NT2/D1 (cell line): ENCODE measurements at regions not wholly inside any gene's neighbourhood (a gene's known extent, or its start where the extent isn't known, plus 50 kb on each side); places are given as distances from the start of the nearest gene placed in this dataset.

Experiments
- DNase-seq: peaks from one replicate; pipeline ENCODE4 v3.0.0-alpha.2; 2011; ENCODE audit warnings: low read depth, low spot score
- H3K27me3 ChIP-seq: 2 replicates; pipeline ENCODE4 v1.6.0; 2011; ENCODE audit warnings: mild to moderate bottlenecking; ENCODE audit not compliant: insufficient read length, insufficient read depth
- H3K36me3 ChIP-seq: 2 replicates; pipeline ENCODE4 v1.6.1; 2011; ENCODE audit warnings: mild to moderate bottlenecking, low read length, mixed read lengths; ENCODE audit not compliant: insufficient read depth, insufficient read length
- H3K4me1 ChIP-seq: 2 replicates; pipeline ENCODE4 v1.5.1; 2011; ENCODE audit not compliant: insufficient read depth, insufficient read length
- H3K4me3 ChIP-seq: 2 replicates; pipeline ENCODE4 v1.5.1; 2011; ENCODE audit warnings: low read depth; ENCODE audit not compliant: insufficient read length
- H3K9ac ChIP-seq: 2 replicates; pipeline ENCODE4 v1.6.0; 2011; ENCODE audit warnings: low read depth; ENCODE audit not compliant: insufficient read length
- H3K9me3 ChIP-seq: 2 replicates; pipeline ENCODE4 v1.5.1; 2011; ENCODE audit warnings: mild to moderate bottlenecking, low read length; ENCODE audit not compliant: insufficient read depth
- SUZ12 ChIP-seq: IDR thresholded peaks from 2 replicates; pipeline ENCODE4 v1.6.1; 2011; ENCODE audit not compliant: insufficient read length, insufficient read depth; ENCODE audit errors: extremely low read depth
- YY1 ChIP-seq: IDR thresholded peaks from 2 replicates; pipeline ENCODE4 v1.6.1; 2011; ENCODE audit not compliant: insufficient read length, insufficient read depth
- ZNF274 ChIP-seq: IDR thresholded peaks from 2 replicates; pipeline ENCODE4 v1.6.1; 2011; ENCODE audit warnings: mild to moderate bottlenecking, low read depth, low read length

DNA sequence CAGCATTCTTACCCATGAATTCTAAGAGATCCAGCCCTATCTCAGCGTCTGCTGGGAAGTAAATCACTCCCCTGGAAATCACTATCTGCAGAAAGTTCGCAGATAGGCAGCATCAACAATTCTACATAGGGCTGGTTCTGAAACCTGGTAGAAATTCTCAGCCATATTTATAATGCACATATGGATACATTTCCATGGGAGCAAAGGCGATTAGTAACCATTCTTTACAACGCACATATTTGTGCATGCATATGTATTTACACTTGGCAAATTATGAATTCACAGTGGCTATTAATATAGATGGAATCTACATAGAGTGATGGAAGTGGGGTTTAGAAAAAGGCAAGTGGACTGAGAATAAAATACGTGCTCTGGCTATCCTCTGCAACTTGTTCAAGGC lies 128.0 kb upstream of the FOXB1 start:
- TF ChIP-seq YY1 (no peak), ZNF274 (no peak), SUZ12 (no peak)
- Histone ChIP-seq H3K9ac (no peak overlapping the region), H3K36me3 (no peaks in the 10 kb centered on the region), H3K4me1 (no peaks in the 10 kb centered on the region), H3K9me3 (no peaks in the 10 kb centered on the region), H3K27me3 (no peaks in the 10 kb centered on the region), H3K4me3 (no peak overlapping the region)
- DNase-seq, result no peak

DNA sequence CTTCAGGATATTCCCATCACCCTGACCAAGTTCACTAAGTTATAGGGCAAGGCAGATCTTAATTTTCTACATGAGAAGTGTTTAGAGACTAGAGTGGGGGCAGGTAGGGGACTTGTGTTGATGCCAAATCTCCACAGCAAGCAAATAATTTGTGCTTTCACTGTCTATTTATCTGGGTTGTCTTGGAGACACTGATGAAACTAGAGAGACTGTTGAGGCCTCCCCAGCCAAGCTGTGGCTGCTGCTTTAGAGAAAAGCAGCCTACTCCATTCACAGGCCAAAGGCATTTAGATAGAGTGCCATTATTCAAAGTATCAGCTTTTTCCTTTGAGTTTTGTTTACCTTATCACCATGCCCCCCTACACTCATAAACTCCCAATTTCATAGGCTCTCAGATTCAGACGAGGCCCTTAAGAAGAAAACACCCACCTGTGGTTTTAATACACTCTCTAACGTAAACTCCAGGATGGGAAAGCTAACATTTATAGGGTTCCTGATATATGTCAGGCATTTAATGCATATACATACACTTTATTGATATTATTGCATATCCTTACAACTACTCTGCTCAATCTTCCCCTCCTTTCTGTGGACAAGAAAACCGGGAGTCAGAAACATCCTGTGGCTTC lies 130.4 kb upstream of the FOXB1 start:
- Histone ChIP-seq H3K9me3 (no peaks in the 10 kb centered on the region), H3K27me3 (no peaks in the 10 kb centered on the region), H3K4me1 (no peaks in the 10 kb centered on the region), H3K36me3 (no peaks in the 10 kb centered on the region), H3K9ac (no peak overlapping the region), H3K4me3 (no peak overlapping the region)
- DNase-seq, result no peak
- TF ChIP-seq ZNF274 (no peak), SUZ12 (no peak), YY1 (no peak)

GRCh38 chr15:59867086-59867855 lies 136.8 kb upstream of the FOXB1 start:
- no peaks in the 10 kb centered on the region for H3K9me3 ChIP-seq
- H3K27me3 ChIP-seq, result no peaks in the 10 kb centered on the region
- no peak for DNase-seq
- TF ChIP-seq ZNF274 (no peak), SUZ12 (no peak), YY1 (no peak)
- no peak overlapping the region for H3K4me3 ChIP-seq
- no peaks in the 10 kb centered on the region for H3K36me3 ChIP-seq
- no peak overlapping the region for H3K9ac ChIP-seq
- H3K4me1 ChIP-seq, result no peaks in the 10 kb centered on the region

DNA sequence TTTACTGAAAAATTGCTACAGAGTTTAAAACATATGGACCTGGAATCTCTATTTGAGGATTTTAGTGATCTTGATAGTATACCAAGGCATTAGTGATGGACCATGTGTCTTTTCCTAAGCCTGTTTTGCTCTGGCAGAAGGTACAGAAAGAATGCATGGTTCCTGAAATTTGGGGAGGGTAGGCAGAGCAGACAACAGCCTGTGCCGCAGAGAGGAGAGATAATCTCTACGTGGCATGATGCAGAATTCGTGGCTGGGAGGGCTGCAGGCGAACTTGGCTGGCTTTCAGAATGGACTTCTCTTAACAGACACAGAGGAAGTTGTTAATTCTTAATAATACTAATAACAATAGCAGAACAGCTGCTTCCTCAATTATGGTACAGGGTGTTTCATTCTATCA lies 137.5 kb upstream of the FOXB1 start:
- TF ChIP-seq ZNF274, result no peak
- TF ChIP-seq SUZ12, result no peak
- TF ChIP-seq YY1, result no peak

DNA sequence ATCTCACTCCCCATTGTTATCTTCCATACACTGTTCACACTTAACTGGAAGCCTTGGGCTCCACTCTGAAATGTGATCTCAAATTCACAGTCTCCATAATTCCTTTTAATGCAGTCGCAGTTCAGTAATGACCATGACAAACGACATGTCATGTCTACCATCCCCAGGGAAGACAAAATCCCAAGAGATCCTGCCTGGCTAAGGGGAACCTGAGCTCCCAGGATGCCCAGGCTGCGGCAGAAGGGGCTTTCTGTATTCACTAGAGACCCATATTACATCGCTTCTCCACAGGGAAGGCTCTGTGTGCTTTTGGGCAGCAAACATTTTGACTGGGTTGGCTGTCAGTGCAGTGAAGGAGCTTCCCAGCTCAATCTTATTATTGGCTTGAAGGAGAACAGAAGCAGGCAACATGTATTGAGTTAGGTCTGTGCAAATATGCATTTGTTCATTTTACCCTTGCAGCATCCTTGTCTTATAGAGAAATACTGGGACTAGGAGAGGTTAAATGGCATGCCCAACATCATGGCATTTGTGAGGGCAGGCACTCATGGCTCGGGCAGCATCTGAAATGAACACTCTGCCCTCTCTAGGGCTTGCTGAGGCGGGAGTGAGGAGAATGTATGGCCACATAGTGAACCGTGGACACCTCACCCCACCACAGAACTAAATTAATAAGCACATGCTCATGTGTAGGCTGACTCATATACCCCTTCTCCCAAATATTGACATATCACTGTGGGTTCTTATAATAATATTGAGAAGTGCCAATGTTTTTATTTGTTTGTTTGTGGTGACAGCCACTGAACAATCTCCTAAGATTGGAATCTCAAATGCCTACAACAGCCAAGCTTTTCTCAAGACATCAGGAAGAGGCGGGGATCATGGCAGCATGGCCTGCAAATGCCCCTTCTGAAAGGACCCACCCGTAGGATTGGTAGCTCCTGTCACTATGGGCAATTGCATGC lies 141.6 kb upstream of the FOXB1 start:
- H3K4me3 ChIP-seq, result no peak overlapping the region

More for the DNA sequence above, 137.5 kb upstream of the FOXB1 start:
- Histone ChIP-seq H3K27me3 (no peaks in the 10 kb centered on the region), H3K4me3 (no peak overlapping the region), H3K9me3 (no peaks in the 10 kb centered on the region), H3K36me3 (no peaks in the 10 kb centered on the region), H3K9ac (no peak overlapping the region), H3K4me1 (no peaks in the 10 kb centered on the region)
- no peak for DNase-seq

GRCh38 chr15:59847968-59848367 lies 156.1 kb upstream of the FOXB1 start:
- no peaks in the 10 kb centered on the region for H3K4me1 ChIP-seq
- no peaks in the 10 kb centered on the region for H3K36me3 ChIP-seq
- no peaks in the 10 kb centered on the region for H3K9me3 ChIP-seq
- H3K9ac ChIP-seq, result no peak overlapping the region
- DNase-seq, result no peak
- no peak overlapping the region for H3K4me3 ChIP-seq
- TF ChIP-seq SUZ12 (no peak), YY1 (no peak), ZNF274 (no peak)
- H3K27me3 ChIP-seq, result no peaks in the 10 kb centered on the region

More for the DNA sequence above, 141.6 kb upstream of the FOXB1 start:
- no peak for DNase-seq
- TF ChIP-seq SUZ12 (no peak), ZNF274 (no peak), YY1 (no peak)
- H3K4me1 ChIP-seq, result no peaks in the 10 kb centered on the region
- H3K9ac ChIP-seq, result no peak overlapping the region
- H3K36me3 ChIP-seq, result no peaks in the 10 kb centered on the region
- H3K27me3 ChIP-seq, result no peaks in the 10 kb centered on the region
- H3K9me3 ChIP-seq, result no peaks in the 10 kb centered on the region

GRCh38 chr15:59845942-59846499 lies 156.9 kb upstream of the BNIP2 start:
- Histone ChIP-seq H3K27me3 (no peaks in the 10 kb centered on the region), H3K9ac (no peak overlapping the region), H3K4me1 (no peaks in the 10 kb centered on the region), H3K36me3 (no peaks in the 10 kb centered on the region), H3K9me3 (no peaks in the 10 kb centered on the region), H3K4me3 (no peak overlapping the region)
- TF ChIP-seq SUZ12 (no peak), ZNF274 (no peak), YY1 (no peak)
- no peak for DNase-seq
